Psoas muscle (tissue), 7 donors: ENCODE measurements at regions not wholly inside any gene's neighbourhood (a gene's known extent, or its start where the extent isn't known, plus 50 kb on each side); places are given as distances from the start of the nearest gene placed in this dataset.

ENCODE experiments used
- ATAC-seq, 4 donors: fragments of 200-7000 bp; cut with Tn5 transposase; one replicate each; pipeline ENCODE4 v1.9.1; 2020; ENCODE audit warnings: moderate library complexity in 3 of 4, mild to moderate bottlenecking in 2 of 4
- DNase-seq, 2 donors: peaks; one replicate each; pipeline ENCODE4 v3.0.0-alpha.2; 2020
- H3K27ac ChIP-seq: fragments of 200-600 bp; one replicate; pipeline ENCODE4 v1.8.0; 2022
- H3K27me3 ChIP-seq, 3 donors: fragments of 200-600 bp in 1 of 3; one replicate each; pipeline versions ENCODE4 v1.6.1 to v1.8.0; 2013 to 2022; ENCODE audit warnings: low read length in 2 of 3, mild to moderate bottlenecking in 2 of 3, moderate library complexity in 1 of 3; ENCODE audit not compliant: insufficient read depth in 3 of 3
- H3K36me3 ChIP-seq, 2 donors: fragments of 200-600 bp in 1 of 2; one replicate each; pipeline versions ENCODE4 v1.6.1 to v1.8.0; 2013 to 2022; ENCODE audit warnings: low read depth in 1 of 2, mild to moderate bottlenecking in 1 of 2, moderate library complexity in 1 of 2; ENCODE audit not compliant: insufficient read depth in 1 of 2
- H3K4me1 ChIP-seq: fragments of 200-600 bp; one replicate; pipeline ENCODE4 v1.8.0; 2022
- H3K4me3 ChIP-seq: fragments of 200-600 bp; one replicate; pipeline ENCODE4 v1.8.0; 2022; ENCODE audit warnings: mild to moderate bottlenecking
- H3K9me3 ChIP-seq: fragments of 200-600 bp; one replicate; pipeline ENCODE4 v1.8.0; 2022
- CTCF ChIP-seq: fragments of 200-600 bp; IDR thresholded peaks from one replicate; pipeline ENCODE4 v1.8.0; 2022; ENCODE audit warnings: antibody characterized with exemption
- WGBS, 3 donors: extraction: QIAGEN DNeasy Blood & Tissue Kit; methylation state at CpG; one replicate each; pipeline versions ENCODE4 v1.1.6 to v1.1.7; 2013; 5-methylcytosine and 5-hydroxymethylcytosine counted together
- intact Hi-C, 2 donors: fragments of 100-400 bp; cut with DNase I; formaldehyde crosslinking; loops; one replicate each; pipeline versions ENCODE4 v1.11.0 to v1.14.2; 2022
- donor health status: healthy with polysubstance abuse.
- donor health status: DM: no; HTN: no; CAD: no; lungs with moderate emphysema.
- donor health status: Bipolar disorder and iron deficiency.
- donor health status: healthy.
- donor health status: DM: yes; HTN: yes; CAD: no.
- donor health status: DM: no; HTN: no; CAD: no.
- donor health status: DM: yes; HTN: yes; CAD: no.

GRCh38 chr9:99427260-99427659, 205.2 kb downstream of the SEC61B start:
- TF ChIP-seq CTCF: no peak
- no peak overlapping the region for H3K4me3 ChIP-seq
- no peaks in the 10 kb centered on the region for H3K4me1 ChIP-seq
- H3K9me3 ChIP-seq: no peaks in the 10 kb centered on the region
- peaks cover 0 to 5% (median 0%) of the 10 kb centered on the region in 3 donors for H3K27me3 ChIP-seq
- no peak for DNase-seq
- no peaks in the 10 kb centered on the region for H3K36me3 ChIP-seq
- H3K27ac ChIP-seq: no peak overlapping the region
- intact Hi-C loops: no loop called here
- no peak for ATAC-seq

GRCh38 chr9:99430301-99430700, 208.2 kb downstream of the SEC61B start:
- no peak for ATAC-seq
- 89 to 93% (median 90%) methylated on average over 2 of the region's 2 CpGs for WGBS, 3 donors
- intact Hi-C loops: loop anchor here in 1 of 2 donors (5.0 kb wide), 1 partner anchor 63 kb away; no protein-coding TSS in a partner anchor
- no peak for TF ChIP-seq CTCF
- Histone ChIP-seq H3K27me3 (peaks cover 0 to 5% (median 0%) of the 10 kb centered on the region in 3 donors), H3K4me1 (no peaks in the 10 kb centered on the region), H3K9me3 (no peaks in the 10 kb centered on the region), H3K36me3 (no peaks in the 10 kb centered on the region), H3K4me3 (no peak overlapping the region), H3K27ac (no peak overlapping the region)
- DNase-seq: no peak

- DNase-seq (no peak), ATAC-seq (no peak)
- H3K4me3 ChIP-seq: no peak overlapping the region
- TF ChIP-seq CTCF: no peak
- WGBS, 3 donors: 30 to 44% (median 43%) methylated on average over 1 of the region's 1 CpG
- H3K4me1 ChIP-seq: no peaks in the 10 kb centered on the region
- no peak overlapping the region for H3K27ac ChIP-seq
- intact Hi-C loops: loop anchor here in 1 of 2 donors (5.0 kb wide), 1 partner anchor 64 kb away; no protein-coding TSS in a partner anchor
- no peaks in the 10 kb centered on the region for H3K36me3 ChIP-seq
- H3K27me3 ChIP-seq: peaks cover 0 to 5% (median 0%) of the 10 kb centered on the region in 3 donors
- no peaks in the 10 kb centered on the region for H3K9me3 ChIP-seq
These were observed 209.0 kb downstream of the SEC61B start for GRCh38 chr9:99431103-99431502.

GRCh38 chr9:99432075-99432474, 210.0 kb downstream of the SEC61B start:
- Histone ChIP-seq H3K27ac (no peak overlapping the region), H3K4me3 (no peak overlapping the region), H3K36me3 (no peaks in the 10 kb centered on the region), H3K9me3 (no peaks in the 10 kb centered on the region), H3K27me3 (no peaks in the 10 kb centered on the region), H3K4me1 (no peaks in the 10 kb centered on the region)
- DNase-seq (no peak), ATAC-seq (no peak)
- no peak for TF ChIP-seq CTCF
- 95 to 98% (median 96%) methylated on average over 4 of the region's 4 CpGs for WGBS, 3 donors
- intact Hi-C loops: loop anchor here in 1 of 2 donors (5.0 kb wide), 1 partner anchor 65 kb away; no protein-coding TSS in a partner anchor

GRCh38 chr9:99433095-99433494, 211.0 kb downstream of the SEC61B start:
- no peak for DNase-seq
- Histone ChIP-seq H3K27ac (no peak overlapping the region), H3K4me3 (no peak overlapping the region), H3K9me3 (no peaks in the 10 kb centered on the region), H3K36me3 (no peaks in the 10 kb centered on the region), H3K4me1 (no peaks in the 10 kb centered on the region), H3K27me3 (no peaks in the 10 kb centered on the region)
- no peak for TF ChIP-seq CTCF
- intact Hi-C loops: loop anchor here in 1 of 2 donors (5.0 kb wide), 1 partner anchor 66 kb away; no protein-coding TSS in a partner anchor
- no peak for ATAC-seq
- 85 to 89% (median 86%) methylated on average over 4 of the region's 4 CpGs for WGBS, 3 donors
